ENCODE measurements at regions not wholly inside any gene's neighbourhood (a gene's known extent, or its start where the extent isn't known, plus 50 kb on each side); places are given as distances from the start of the nearest gene placed in this dataset.

DNA sequence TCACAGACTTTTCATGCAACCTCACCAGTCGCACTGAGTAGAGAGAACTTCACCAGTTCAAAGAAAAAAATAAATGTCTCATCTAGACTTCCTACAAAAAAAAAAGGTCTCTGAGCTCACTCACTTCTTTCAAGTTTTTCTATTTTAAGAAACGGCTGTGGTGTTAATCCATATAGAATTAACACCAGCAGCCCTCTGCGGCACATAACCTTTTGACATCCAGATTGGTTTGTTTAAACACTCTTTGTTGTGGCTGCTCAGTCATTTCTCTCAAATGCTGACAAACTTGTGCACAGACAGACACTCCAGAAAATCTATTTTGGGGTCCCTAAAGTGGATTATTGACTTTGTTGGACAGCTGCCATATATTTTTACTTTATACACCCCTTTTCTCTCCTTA, 874.9 kb downstream of the EFNB2 start:
- TF ChIP-seq, protein P1, sequence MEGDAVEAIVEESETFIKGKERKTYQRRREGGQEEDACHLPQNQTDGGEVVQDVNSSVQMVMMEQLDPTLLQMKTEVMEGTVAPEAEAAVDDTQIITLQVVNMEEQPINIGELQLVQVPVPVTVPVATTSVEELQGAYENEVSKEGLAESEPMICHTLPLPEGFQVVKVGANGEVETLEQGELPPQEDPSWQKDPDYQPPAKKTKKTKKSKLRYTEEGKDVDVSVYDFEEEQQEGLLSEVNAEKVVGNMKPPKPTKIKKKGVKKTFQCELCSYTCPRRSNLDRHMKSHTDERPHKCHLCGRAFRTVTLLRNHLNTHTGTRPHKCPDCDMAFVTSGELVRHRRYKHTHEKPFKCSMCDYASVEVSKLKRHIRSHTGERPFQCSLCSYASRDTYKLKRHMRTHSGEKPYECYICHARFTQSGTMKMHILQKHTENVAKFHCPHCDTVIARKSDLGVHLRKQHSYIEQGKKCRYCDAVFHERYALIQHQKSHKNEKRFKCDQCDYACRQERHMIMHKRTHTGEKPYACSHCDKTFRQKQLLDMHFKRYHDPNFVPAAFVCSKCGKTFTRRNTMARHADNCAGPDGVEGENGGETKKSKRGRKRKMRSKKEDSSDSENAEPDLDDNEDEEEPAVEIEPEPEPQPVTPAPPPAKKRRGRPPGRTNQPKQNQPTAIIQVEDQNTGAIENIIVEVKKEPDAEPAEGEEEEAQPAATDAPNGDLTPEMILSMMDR (IDR thresholded peaks at IDR 0.05), result no peak
- no peak for TF ChIP-seq POLR2A (IDR thresholded peaks at IDR 0.05)

Measured in thyroid gland (tissue), 4 donors.